Stimulated activated CD8-positive, alpha-beta memory T cell treated with anti-CD3 and anti-CD28 coated beads, Interleukin-7, amount 100 ng/mL, for 24 hours (primary cell): ENCODE measurements at regions not wholly inside any gene's neighbourhood (a gene's known extent, or its start where the extent isn't known, plus 50 kb on each side); places are given as distances from the start of the nearest gene placed in this dataset.

Source experiments
- DNase-seq: peaks from one replicate; pipeline ENCODE4 v3.0.0-alpha.2; 2020; ENCODE audit warnings: low read depth

DNA sequence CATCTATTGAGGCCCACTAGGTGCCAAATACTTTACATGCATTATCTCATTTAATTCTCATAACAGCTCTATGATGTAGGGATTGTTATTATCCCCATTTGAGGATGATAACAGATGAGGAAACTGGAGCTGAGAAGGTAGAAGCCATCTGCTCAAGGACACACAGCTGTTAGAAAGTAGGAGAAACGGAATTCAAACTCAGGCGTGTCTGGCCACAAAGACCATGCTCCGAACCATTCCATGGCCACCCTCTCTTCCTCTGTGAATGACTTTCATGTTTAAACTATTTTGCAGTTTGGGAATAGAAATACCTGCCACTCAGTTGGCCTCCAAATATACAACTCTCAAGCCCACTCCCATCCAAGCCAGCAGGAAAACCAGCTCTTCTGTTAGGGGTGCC lies 87.6 kb upstream of the ANKRD55 start:
- no peak for DNase-seq

GRCh38 chr5:56319526-56320181 lies 86.5 kb upstream of the ANKRD55 start:
- DNase-seq: no peak

DNA sequence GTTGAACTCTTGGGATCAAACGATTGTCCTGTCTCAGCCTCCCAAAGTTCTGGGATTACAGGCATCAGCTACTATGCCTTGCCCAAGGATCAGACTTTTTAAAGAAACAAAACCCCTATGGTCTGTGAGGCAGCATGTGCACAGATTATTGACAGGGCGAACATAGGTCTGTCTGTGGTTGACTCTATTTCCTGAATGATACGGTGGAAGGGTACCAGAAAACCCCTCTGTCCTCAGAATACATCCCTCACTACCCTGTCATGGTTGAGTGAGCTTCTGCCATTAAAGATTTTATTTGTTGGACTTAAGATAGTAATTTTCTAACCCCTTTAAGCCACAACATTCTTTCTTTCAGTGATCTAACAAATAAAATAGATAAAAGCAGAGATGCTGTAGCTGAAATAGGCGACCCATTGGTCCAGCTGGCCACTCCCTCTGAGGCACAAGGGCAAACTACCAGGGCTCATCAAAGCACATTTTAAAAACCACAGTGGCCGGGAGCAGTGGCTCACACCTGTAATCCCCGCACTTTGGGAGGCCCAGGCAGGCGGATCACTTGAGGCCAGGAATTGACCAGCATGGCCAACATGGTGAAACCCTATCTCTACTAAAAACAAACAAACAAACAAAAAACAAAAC lies 84.9 kb upstream of the ANKRD55 start:
- no peak for DNase-seq

DNA sequence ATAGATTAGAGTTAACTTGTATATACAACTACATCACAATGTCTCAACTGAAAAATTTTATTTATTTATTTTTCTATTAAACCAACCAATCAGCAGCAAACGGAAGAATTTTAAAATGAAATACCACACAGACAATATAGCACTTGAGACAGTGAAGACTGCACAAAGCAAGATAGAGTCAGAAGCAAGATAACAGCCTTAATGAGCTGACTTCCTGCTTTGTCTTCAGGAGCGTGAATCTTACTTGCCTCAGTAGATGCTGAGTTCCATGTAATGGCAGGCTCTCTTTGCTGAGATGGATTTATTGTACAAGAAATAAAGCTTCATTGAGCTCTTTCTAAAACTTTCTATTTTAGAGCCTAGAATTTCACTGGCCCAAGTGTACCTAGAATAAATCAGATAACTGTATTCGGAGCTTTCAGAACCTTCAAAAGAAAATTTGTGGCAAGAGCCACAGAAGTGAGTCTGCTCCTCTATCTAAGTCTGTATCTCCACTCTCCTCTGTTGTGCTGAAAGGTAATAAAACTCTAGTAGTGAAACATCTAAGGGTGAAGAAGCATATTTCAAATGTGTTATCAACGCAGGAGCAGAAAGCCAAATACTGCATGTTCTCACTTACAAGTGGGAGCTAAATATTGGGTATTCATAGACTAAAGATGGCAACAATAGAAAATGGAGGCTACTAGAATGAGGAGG lies 83.3 kb upstream of the ANKRD55 start:
- DNase-seq: no peak

- no peak for DNase-seq
Measured at GRCh38 chr5:56314529-56314928, 81.4 kb upstream of the ANKRD55 start.

DNA sequence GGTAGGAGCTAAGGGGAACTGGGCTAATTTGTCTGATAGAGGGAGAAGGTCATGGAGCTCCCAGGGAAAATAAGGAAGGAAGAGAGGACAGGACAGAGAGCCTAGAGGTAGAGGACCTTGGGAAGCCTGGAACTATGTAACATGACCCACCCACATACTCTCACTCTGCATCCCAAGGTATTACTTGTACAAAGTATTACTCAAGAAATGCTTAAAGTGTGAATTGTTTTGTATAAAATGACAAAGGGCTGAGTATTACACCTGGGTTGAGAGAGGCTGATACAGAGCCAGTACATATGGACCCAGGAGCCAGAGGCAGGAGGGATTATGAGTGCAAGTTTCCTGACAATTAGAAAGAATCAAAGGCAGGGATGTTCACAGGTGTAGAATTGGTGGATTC lies 80.5 kb upstream of the ANKRD55 start:
- DNase-seq: no peak

GRCh38 chr5:56313004-56313531 lies 79.9 kb upstream of the ANKRD55 start:
- no peak for DNase-seq

GRCh38 chr5:56311306-56311905 lies 78.3 kb upstream of the ANKRD55 start:
- DNase-seq: no peak

GRCh38 chr5:56310711-56311204 lies 77.6 kb upstream of the ANKRD55 start:
- no peak for DNase-seq

DNA sequence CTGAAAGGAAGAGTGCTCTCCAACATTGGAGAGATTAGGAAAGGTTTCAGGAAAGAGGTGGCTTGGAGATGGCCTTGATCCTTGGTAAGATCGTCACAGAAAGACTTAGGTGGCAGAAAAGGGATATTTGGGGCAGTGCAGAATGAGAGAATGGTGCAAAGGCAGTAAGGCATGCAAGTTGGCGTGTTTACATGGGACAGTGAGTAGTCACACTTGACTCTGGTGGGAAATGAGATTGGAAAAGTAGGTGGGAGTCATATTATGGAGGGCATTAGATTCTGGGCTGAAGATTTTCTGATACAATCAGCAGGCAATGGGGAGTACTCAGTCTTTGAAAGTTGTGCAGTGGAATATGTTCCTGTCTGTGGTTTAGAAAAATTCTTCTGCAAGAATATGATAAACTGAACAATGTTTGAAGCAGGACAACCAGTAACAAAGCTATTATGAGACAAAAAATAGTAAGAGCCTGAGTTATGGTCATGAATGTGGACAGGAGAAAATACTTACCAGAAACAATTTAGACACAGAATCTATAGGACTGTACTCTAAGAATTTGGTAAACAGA lies 76.2 kb upstream of the ANKRD55 start:
- no peak for DNase-seq

GRCh38 chr5:56307714-56308333 lies 74.7 kb upstream of the ANKRD55 start:
- DNase-seq: no peak

DNA sequence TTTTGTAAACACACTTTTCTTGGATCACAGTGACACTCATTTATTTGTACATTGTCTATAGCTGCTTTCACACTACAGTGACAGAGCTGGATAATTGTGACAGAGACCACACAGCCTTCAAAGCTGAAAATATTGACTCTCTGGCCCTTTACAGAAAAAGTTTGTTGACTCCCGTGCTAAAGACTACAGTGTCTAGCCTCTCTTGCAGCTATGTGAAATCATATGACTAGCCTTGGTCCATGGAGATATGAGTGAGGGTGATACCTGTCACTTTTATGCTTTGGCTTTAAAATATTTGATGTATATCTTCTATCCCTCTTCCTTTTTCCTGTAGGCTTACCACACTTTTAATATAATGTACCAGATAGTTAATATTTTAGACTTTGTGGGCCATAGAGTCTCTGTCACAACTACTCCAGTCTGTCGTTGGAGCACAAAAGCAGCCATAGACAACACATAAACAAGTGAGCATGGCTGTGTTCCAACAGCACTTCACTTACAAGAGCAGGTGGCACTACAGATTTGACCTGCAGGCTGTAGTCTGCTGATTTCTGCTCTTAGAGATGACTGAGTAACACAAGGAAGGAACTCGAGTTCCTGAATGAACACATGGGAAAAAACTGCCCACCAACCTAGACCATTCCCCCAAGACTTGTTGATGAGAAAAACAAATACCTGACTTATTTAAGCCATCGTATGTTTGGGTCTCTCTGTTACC lies 73.5 kb upstream of the ANKRD55 start:
- DNase-seq: no peak

DNA sequence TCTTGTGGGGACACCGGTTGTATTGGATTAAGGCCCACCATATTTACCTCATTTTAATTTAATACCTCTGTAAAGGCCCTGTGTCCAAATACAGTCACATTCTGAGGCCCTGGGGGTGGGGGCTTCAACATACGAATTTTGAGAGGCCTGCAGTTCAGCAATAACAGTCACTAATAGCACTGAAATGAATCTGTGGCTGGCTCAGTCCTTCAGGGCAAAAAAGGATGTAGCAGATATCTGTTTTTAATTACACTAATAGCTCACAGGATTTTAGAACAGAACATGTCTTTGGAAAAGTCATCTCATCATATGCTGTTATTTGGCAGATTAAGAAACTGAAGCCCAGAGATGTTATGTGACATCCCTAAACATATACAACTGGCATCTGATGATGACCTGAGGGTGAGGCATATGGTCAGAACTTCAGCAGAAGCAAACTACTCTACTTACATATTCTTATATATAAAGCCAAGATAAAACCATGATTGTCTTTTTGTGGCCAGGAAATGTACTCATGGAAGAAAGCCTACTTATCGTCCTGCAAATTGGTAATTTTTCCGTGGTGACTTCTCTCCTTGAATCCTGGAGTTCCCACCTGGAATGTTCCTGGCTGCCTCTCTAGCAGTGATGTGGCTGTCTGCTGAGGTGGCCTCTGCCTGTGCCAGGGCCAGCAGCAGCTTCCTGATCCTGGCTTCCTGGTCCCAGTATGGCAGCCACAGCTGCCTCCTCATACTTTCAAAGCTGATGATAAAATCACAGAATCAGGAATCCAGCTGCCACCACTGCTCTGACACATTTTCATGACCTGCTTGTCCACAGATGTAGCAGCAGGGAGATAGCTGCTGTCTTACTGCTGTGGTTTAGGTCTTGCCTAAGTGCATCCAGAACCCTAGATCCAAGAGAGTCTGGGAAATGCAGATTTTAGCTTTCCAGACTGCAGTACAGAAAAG lies 72.1 kb upstream of the ANKRD55 start:
- DNase-seq: no peak

- DNase-seq: no peak
Measured at GRCh38 chr5:56303511-56303910, 70.4 kb upstream of the ANKRD55 start.

- DNase-seq: no peak
Measured at GRCh38 chr5:56302027-56302426, 68.9 kb upstream of the ANKRD55 start.

- DNase-seq: no peak
Measured at GRCh38 chr5:56301069-56301468, 67.9 kb upstream of the ANKRD55 start.

- no peak for DNase-seq
Measured at GRCh38 chr5:56299212-56299611, 66.1 kb upstream of the ANKRD55 start.

- no peak for DNase-seq
Measured at GRCh38 chr5:56298336-56299090, 65.4 kb upstream of the ANKRD55 start.

DNA sequence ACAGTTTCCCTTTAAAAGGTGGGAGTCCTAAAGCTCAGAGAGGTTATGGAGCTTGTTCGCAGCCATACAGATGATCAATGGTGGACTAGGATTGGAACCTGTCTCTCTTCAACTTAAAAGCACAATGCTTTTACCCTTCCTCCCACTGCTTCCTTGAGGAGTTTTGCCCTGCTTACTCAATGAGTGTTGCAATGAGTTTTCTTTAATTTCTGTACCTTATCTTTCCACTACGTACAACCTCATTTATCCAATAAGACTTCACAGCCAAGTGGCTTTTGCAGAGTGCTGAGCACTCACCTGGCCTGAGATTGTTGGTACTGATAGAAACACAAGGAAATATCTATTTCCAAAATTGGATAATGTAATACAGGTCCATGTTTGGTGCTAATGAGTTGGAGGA lies 64.7 kb upstream of the ANKRD55 start:
- DNase-seq: no peak
